Occipital lobe (tissue), 1 donor: ENCODE measurements at regions not wholly inside any gene's neighbourhood (a gene's known extent, or its start where the extent isn't known, plus 50 kb on each side); places are given as distances from the start of the nearest gene placed in this dataset.
"Not testable (repeated sequence)": the region's sequence is repeated elsewhere in the genome, so short reads cannot be mapped to it uniquely, and the experiment has no call there.

ENCODE experiments used
- DNase-seq: peaks from one replicate; lab custom pipeline; 2025; lab: John Stamatoyannopoulos, UW

GRCh38 chr3:82179291-82179690 is 417.8 kb upstream of the GBE1 start:
- DNase-seq = no peak

DNA sequence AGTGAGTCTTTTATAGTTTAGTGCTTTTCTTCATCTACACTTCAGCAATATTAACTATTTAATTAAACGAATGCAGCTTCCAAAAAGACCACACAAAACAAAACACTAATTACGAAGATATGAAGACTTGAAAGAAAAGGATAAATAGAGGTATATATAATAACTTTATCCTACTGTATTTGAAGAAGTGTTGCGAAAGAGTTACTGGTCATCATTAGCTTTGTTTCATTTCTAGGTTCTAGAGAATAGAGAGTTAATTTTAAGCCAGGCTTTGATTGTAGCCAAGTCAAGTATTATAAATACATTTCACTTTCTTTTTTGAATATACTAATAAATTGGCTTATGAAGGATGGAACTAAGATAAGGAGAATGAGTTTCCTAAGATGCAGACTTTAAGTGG is 416.8 kb upstream of the GBE1 start:
- DNase-seq = no peak

- no peak for DNase-seq
Observed at GRCh38 chr3:82177774-82178173, 416.3 kb upstream of the GBE1 start.

GRCh38 chr3:82165266-82165665 is 403.8 kb upstream of the GBE1 start:
- DNase-seq = no peak

DNA sequence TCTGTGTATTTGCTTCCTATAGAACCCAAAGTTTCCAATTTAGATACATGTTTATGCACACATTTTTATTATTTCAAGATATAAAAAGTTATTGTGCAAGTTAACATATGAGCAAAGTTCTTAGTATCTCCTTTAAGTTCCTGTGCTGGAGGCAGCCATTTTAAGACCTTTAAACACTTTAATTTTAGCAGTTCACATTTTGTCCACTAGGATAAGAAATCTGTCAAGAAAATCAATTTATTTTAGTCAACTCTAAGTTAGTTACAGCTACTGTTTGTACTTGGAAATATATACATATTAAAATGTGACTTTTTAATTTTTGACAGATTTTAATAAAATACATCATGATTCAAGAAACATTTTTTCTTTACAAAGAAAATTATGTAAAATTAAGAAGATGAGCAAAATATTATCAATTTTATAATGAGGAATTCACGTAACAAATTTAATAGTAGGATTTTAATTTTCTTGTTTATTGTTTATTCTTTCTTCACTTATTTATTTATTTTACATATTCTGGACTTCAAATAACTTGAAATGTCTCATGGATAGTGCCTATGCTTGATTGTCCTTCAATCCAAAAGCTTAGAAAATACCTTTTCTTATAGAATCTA is 402.6 kb upstream of the GBE1 start:
- DNase-seq = no peak

GRCh38 chr3:82157952-82158351 is 396.5 kb upstream of the GBE1 start:
- DNase-seq = no peak

DNA sequence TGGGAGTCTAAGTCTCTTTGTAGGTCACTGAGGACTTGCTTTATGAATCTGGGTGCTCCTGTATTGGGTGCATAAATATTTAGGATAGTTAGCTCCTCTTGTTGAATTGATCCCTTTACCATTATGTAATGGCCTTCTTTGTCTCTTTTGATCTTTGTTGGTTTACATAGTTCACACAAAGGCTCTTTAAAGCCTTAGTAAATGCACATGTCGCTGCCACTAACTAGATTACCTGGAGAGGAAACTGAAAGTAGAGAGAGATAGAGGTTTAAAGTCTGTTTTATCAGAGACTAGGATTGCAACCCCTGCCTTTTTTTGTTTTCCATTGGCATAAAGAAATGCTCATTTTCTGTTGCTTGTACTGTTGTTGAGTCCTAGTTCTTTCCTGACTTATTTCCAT is 392.4 kb upstream of the GBE1 start:
- not testable (repeated sequence) for DNase-seq

- DNase-seq = no peak
Observed at GRCh38 chr3:82145742-82146141, 384.3 kb upstream of the GBE1 start.

- no peak for DNase-seq
Observed at GRCh38 chr3:82144811-82145210, 383.4 kb upstream of the GBE1 start.

- no peak for DNase-seq
Observed at GRCh38 chr3:82143661-82144412, 382.4 kb upstream of the GBE1 start.

- no peak for DNase-seq
Observed at GRCh38 chr3:82141592-82141991, 380.1 kb upstream of the GBE1 start.

DNA sequence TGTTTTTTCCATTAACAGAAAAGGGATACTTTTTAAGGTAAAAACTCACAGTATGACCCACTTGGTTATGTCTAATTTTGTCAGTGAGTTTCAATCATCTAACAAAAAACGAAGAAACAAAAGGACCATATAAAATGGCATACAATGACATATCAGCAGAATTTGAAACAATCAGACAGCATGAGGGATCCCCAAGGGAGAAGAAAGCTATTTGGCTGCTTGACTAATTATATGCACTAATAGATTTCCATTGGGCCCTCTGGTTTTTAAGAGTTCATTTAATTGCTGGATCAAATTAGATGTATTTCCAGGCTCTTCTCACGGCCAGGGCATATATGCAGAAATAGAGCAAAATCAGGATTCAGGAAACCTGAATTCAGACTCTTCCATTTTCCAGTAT is 376.4 kb upstream of the GBE1 start:
- DNase-seq = no peak

- DNase-seq = no peak
Observed at GRCh38 chr3:82137050-82137449, 375.6 kb upstream of the GBE1 start.

GRCh38 chr3:82133070-82133606 is 371.7 kb upstream of the GBE1 start:
- no peak for DNase-seq

DNA sequence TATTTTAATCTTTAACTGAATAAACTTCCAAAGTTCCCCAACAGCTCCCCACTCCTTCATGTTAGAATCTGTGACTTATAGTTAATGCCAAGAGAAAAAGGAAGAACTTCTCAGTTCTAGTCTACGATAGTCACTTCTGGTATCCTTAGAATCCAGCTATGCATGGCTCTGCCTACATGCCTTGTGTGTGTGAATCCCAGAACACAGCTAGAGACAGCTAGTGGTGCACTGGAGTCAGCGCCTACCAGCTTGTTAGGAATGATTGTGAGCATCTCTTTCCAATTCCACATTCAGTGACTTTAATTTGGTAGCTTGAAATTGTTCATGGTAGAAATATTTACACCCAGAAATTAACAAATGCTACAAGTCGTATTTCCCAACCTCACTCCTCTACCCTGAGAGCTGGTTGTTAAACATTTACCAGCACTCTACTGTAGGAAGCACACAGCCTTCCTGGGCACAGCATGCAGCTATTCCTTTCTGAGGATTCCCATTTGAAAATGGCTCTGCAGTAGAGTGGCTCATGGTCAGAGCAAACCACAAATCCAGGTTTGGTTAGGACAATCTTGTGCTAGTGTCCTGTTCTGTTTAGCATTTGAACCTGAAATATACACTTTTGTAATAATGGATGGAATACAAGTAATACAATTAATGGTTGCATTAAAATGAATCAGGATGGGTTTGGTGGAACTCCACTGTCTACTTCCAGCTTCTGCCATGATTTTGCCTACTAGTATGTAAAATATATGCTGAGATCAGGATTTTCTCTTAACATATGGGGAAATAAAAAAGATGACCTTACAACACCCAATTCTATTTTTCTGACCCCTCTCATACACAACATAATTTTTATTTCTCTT is 371.0 kb upstream of the GBE1 start:
- DNase-seq = no peak

DNA sequence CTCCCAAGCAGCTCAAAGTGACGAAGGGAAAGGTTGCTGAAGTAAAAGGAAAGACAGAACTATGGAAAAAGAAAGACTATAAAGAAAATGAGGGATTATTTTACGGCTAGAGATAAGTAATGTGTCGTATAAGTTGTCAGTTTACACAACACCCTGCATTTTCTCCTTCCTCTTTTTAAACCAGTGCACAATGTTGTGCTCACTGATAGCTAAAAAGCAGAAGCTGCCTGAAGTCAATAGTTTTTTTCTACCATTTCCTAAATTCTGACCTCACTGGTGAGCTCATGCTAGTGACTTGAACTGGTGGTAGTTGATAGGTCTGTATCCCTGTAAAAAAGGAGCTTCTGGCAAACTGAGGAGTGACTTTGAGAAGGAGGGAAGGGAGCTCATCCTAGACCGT is 368.6 kb upstream of the GBE1 start:
- DNase-seq = no peak

- DNase-seq = no peak
Observed at GRCh38 chr3:82129221-82129801, 367.9 kb upstream of the GBE1 start.

DNA sequence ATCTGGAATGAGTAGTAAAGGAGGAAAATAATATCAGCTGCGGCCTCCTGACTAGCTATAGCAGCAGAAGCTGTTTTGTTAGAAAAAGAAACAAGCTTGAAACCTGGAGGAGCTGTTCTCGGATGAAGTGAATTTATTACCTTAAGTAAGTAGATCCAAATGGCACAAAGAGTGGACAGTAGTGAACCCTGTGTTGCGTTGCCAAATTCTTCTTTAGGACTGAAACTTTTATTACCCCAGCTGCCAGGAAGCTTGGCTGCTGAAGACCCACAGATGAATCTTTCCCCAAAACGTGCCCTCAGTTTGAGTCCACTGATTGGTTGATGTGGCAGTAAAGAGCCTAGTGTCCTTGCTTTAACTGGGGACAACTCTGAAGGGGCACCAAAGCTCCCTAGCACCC is 366.8 kb upstream of the GBE1 start:
- no peak for DNase-seq

DNA sequence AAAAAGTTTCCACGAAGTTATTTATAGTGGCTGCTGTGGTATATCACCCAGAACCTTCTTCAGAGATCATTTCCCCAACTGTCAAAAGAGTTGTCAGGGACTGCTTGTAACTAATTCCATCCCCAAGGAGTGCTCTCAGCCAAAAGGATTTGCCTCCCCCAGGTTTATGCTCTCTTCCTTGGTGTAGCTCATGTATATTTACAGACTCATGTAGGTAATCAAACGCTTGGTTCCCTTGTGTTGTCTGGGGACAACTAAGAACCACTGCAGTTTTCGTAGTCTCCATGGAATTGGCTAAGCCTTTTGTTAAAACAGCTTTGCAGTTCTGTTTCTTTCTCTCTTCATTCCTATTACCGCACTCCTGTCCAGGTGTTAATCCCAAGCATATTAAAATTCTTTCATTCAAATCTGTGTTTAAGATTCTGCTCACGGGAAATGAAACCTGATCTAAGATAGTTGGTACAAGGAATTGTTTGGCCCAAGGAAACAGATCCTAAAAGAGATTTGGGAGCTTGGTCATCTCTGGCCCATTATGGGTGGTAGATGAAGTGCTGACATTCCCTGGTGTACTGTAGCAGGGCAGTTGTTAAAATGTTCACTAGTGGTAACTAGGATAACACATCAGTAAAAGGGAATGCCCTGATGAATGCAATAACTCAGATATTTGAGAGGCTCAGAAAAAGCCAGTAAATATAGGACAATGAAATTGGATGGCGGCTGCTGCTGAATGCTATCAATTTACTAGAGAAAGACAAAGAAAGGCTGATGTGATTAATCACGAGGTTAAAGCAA is 361.3 kb upstream of the GBE1 start:
- no peak for DNase-seq

GRCh38 chr3:82114589-82114988 is 353.1 kb upstream of the GBE1 start:
- DNase-seq = no peak

DNA sequence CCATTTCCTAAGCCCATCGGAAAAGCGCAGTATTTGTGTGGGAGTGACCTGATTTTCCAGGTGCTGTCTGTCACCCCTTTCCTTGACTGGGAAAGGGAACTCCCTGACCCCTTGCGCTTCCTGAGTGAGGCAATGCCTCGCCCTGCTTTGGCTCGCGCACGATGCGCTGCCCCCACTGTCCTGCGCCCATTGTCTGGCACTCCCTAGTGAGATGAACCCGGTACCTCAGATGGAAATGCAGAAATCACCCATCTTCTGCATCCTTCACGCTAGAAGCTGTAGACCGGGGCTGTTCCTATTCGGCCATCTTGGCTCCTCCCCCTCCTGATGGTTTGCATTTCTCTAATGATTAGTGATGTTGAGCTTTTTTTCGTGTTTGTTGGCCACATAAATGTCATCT is 349.3 kb upstream of the GBE1 start:
- DNase-seq = not testable (repeated sequence)
